K562 (cell line): ENCODE measurements at regions not wholly inside any gene's neighbourhood (a gene's known extent, or its start where the extent isn't known, plus 50 kb on each side); places are given as distances from the start of the nearest gene placed in this dataset.

Experiments
- POLR3A ChIP-seq: IDR thresholded peaks from 2 replicates; pipeline ENCODE4 v1.6.1; 2011; ENCODE audit warnings: borderline replicate concordance, mild to moderate bottlenecking, moderate library complexity; ENCODE audit not compliant: insufficient read length, insufficient read depth; ENCODE audit errors: extremely low read depth
- ZFP36 ChIP-seq: fragments of 150-350 bp; IDR thresholded peaks from 2 replicates; pipeline ENCODE4 v1.6.1; 2018; ENCODE audit warnings: low read length, low read depth; ENCODE audit not compliant: partially characterized antibody
- TF ChIP-seq, protein P1 (sequence below): fragments of 200-800 bp; sonication (Bioruptor generic); IDR thresholded peaks from 2 replicates; pipeline ENCODE4 v1.6.1; 2017; ENCODE audit warnings: missing genetic modification characterization, missing compliant biosample characterization

GRCh38 chr9:115416299-115416698 is 298.3 kb upstream of the TNC start:
- TF ChIP-seq ZFP36 (no peak), POLR3A (no peak)
- TF ChIP-seq, protein P1, sequence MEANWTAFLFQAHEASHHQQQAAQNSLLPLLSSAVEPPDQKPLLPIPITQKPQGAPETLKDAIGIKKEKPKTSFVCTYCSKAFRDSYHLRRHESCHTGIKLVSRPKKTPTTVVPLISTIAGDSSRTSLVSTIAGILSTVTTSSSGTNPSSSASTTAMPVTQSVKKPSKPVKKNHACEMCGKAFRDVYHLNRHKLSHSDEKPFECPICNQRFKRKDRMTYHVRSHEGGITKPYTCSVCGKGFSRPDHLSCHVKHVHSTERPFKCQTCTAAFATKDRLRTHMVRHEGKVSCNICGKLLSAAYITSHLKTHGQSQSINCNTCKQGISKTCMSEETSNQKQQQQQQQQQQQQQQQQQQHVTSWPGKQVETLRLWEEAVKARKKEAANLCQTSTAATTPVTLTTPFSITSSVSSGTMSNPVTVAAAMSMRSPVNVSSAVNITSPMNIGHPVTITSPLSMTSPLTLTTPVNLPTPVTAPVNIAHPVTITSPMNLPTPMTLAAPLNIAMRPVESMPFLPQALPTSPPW (CRISPR knock-in tag) = no peak
